ENCODE measurements at regions not wholly inside any gene's neighbourhood (a gene's known extent, or its start where the extent isn't known, plus 50 kb on each side); places are given as distances from the start of the nearest gene placed in this dataset.

DNA sequence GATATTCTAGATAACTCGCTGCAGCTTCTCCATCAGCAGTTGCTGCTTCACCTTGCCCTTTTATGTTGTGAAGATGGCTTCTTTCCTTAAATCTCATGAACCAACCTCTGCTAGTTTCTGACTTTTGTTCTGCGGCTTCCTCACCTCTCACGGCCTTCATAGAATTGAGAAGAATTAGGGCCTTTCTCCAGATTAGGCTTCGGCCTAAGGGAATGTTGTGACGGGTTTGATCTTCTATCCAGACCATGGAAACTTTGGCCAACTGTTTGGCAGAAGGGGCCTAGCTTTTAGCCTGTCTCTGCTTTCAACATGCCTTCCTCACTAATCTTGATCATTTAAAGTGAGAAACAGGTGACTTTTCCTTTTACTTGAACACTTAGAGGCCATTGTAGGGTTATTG is 199.9 kb downstream of the CYP26B1 start:
- DNase-seq, result no peak
- no TSS peak for BruUV-seq (replicated peaks)

DNA sequence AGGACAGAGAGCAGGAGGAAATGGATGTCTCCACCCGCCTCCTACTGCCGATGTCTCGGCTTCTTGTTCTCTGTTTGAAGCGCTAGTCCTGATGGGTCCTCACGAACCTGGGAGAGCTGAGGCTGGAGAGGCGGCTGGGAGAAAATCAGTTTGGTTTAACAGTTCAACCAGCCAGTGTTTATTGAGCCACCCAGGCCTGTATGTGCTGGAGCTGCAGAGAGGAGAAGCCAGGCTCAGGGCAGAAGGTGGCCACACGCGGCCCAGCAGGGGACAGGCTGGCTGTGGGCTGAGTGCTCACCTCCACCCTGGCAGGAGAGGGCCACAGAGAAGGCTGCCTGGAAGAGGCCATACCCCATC is 202.1 kb downstream of the CYP26B1 start:
- no peak for DNase-seq
- no peaks in the 10 kb centered on the region for H3K9me2 ChIP-seq (ENCODE audit: insufficient read depth)
- no TSS peak for BruUV-seq (replicated peaks)
- POLR2A ChIA-PET (ENCODE audit: unreplicated experiment), result interaction anchor here (0.7 kb wide), 1 partner anchor 13 kb away, joined by 4 read pairs; no protein-coding TSS in a partner anchor
- H3K79me2 ChIP-seq (ENCODE audit: low read depth), result no peaks in the 10 kb centered on the region
- no peaks in the 10 kb centered on the region for H3K9me3 ChIP-seq (ENCODE audit: insufficient read depth, low read depth)
- no peak overlapping the region for H3K4me3 ChIP-seq
- no peaks in the 10 kb centered on the region for H3F3A ChIP-seq (ENCODE audit: insufficient read depth, low read depth)
- no peaks in the 10 kb centered on the region for H3K36me3 ChIP-seq (ENCODE audit: low read depth)
- peaks cover 23% of the 10 kb centered on the region for H3K4me1 ChIP-seq (replicated peaks; ENCODE audit: insufficient read depth)
- no peaks in the 10 kb centered on the region for H3K27me3 ChIP-seq (ENCODE audit: insufficient read depth, low read depth)
- no peaks in the 10 kb centered on the region for H4K20me1 ChIP-seq (ENCODE audit: insufficient read depth)
- TF ChIP-seq, protein P1, sequence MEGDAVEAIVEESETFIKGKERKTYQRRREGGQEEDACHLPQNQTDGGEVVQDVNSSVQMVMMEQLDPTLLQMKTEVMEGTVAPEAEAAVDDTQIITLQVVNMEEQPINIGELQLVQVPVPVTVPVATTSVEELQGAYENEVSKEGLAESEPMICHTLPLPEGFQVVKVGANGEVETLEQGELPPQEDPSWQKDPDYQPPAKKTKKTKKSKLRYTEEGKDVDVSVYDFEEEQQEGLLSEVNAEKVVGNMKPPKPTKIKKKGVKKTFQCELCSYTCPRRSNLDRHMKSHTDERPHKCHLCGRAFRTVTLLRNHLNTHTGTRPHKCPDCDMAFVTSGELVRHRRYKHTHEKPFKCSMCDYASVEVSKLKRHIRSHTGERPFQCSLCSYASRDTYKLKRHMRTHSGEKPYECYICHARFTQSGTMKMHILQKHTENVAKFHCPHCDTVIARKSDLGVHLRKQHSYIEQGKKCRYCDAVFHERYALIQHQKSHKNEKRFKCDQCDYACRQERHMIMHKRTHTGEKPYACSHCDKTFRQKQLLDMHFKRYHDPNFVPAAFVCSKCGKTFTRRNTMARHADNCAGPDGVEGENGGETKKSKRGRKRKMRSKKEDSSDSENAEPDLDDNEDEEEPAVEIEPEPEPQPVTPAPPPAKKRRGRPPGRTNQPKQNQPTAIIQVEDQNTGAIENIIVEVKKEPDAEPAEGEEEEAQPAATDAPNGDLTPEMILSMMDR (conservative IDR thresholded peaks at IDR 0.05), result no peak
- no peak for TF ChIP-seq EZH2 (IDR thresholded peaks at IDR 0.05; ENCODE audit: low read depth)
- no peak overlapping the region for H2AFZ ChIP-seq
- intact Hi-C loops (cut with micrococcal nuclease; ENCODE audit: unreplicated experiment), result no loop called here
- no peak overlapping the region for H3K4me2 ChIP-seq
- CTCF ChIA-PET, result no interaction called here
- H3K27ac ChIP-seq, result no peak overlapping the region

More for the DNA sequence above, 199.9 kb downstream of the CYP26B1 start:
- H3F3A ChIP-seq (ENCODE audit: insufficient read depth, low read depth), result peaks cover 6% of the 10 kb centered on the region; the same call in 1 of the 2 replicates
- no peaks in the 10 kb centered on the region for H3K79me2 ChIP-seq (ENCODE audit: low read depth)
- no peaks in the 10 kb centered on the region for H3K9me2 ChIP-seq (ENCODE audit: insufficient read depth)
- POLR2A ChIA-PET (ENCODE audit: unreplicated experiment), result interaction anchor here (0.7 kb wide), 1 partner anchor 470 kb away, joined by 4 read pairs; no protein-coding TSS in a partner anchor
- no peak overlapping the region for H3K4me3 ChIP-seq
- no peaks in the 10 kb centered on the region for H3K27me3 ChIP-seq (ENCODE audit: insufficient read depth, low read depth)
- no peak overlapping the region for H3K4me2 ChIP-seq
- H3K4me1 ChIP-seq (replicated peaks; ENCODE audit: insufficient read depth), result peaks cover 45% of the 10 kb centered on the region
- no peaks in the 10 kb centered on the region for H3K9me3 ChIP-seq (ENCODE audit: insufficient read depth, low read depth)
- no peak overlapping the region for H2AFZ ChIP-seq
- TF ChIP-seq, protein P1 (conservative IDR thresholded peaks at IDR 0.05), result no peak
- no peak for TF ChIP-seq EZH2 (IDR thresholded peaks at IDR 0.05; ENCODE audit: low read depth)
- intact Hi-C loops (cut with micrococcal nuclease; ENCODE audit: unreplicated experiment), result no loop called here
- no peaks in the 10 kb centered on the region for H4K20me1 ChIP-seq (ENCODE audit: insufficient read depth)
- CTCF ChIA-PET, result no interaction called here
- no peak overlapping the region for H3K27ac ChIP-seq
- no peaks in the 10 kb centered on the region for H3K36me3 ChIP-seq (ENCODE audit: low read depth)

DNA sequence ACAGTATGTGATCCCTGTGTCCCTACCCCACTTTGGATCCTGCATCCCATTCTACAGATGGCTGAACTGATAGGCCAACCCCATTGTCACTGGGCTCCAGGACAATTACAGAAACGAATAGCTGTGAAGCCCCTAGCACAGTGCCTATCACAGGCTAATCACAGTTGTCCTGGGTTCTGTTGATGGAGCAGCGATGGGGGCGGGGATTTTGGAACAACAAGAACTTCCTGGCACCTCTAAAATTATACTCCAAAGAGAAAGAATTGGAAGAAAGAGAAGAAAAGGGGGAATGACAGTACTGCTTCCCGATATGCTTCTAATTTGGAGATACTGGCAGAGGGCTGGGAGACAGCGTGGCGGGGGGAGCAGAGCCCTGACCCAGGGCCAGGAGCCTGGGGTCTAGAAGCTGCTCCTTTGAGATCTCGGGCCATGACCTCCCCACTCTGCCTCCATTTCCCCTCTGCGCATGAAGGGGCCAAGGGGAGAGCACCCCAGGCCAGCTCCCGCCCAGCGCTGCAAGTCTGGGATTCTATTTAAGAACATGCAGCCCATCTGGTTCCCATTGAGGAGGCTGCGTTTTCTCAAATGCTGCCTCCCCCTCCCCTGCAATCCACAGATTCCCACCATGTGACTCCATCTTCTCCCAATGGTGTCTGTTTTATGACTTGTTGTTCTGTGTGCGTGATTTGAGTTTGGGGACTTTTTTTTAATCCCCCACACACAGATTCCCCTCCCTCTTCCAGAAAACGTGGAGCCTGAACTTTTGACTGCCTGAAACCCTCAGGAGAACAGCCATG is 202.7 kb downstream of the CYP26B1 start:
- Histone ChIP-seq H3K4me3 (no peak overlapping the region), H3K79me2 (ENCODE audit: low read depth) (no peaks in the 10 kb centered on the region), H3K27ac (no peak overlapping the region), H4K20me1 (ENCODE audit: insufficient read depth) (no peaks in the 10 kb centered on the region), H3K4me1 (replicated peaks; ENCODE audit: insufficient read depth) (peaks cover 17% of the 10 kb centered on the region), H3K27me3 (ENCODE audit: insufficient read depth, low read depth) (no peaks in the 10 kb centered on the region), H3K4me2 (no peak overlapping the region), H2AFZ (no peak overlapping the region), H3F3A (ENCODE audit: insufficient read depth, low read depth) (no peaks in the 10 kb centered on the region), H3K9me3 (ENCODE audit: insufficient read depth, low read depth) (no peaks in the 10 kb centered on the region), H3K9me2 (ENCODE audit: insufficient read depth) (no peaks in the 10 kb centered on the region), H3K36me3 (ENCODE audit: low read depth) (no peaks in the 10 kb centered on the region)
- TF ChIP-seq, protein P1 (conservative IDR thresholded peaks at IDR 0.05), result no peak
- TF ChIP-seq EZH2 (IDR thresholded peaks at IDR 0.05; ENCODE audit: low read depth), result no peak
- ChIA-PET CTCF (no interaction called here), POLR2A (ENCODE audit: unreplicated experiment) (interaction anchor here (0.6 to 0.7 kb wide), 2 partner anchors 12 to 763 kb away, joined by 4 to 8 read pairs; no protein-coding TSS in a partner anchor)
- no peak for DNase-seq
- intact Hi-C loops (cut with micrococcal nuclease; ENCODE audit: unreplicated experiment), result no loop called here
- no TSS peak for BruUV-seq (replicated peaks)

Data from PC-9 (cell line).